Astrocyte (in vitro differentiated cells and primary cell): ENCODE measurements at regions not wholly inside any gene's neighbourhood (a gene's known extent, or its start where the extent isn't known, plus 50 kb on each side); places are given as distances from the start of the nearest gene placed in this dataset.

Experiments
- DNase-seq: peaks from one replicate; pipeline ENCODE4 v3.0.0-alpha.2; 2010; ENCODE audit warnings: low read depth
- FAIRE-seq: peaks from 2 replicates; lab custom pipeline; 2011; peaks lifted over from hg19 to GRCh38; lab: Jason Lieb, UNC
- H2AFZ ChIP-seq: 2 replicates; pipeline ENCODE4 v1.6.0; 2012; ENCODE audit warnings: low read depth, low read length, inconsistent platforms
- H3K27ac ChIP-seq: 2 replicates; pipeline ENCODE4 v1.5.1; 2011; ENCODE audit warnings: low read depth, low read length, inconsistent platforms
- H3K27me3 ChIP-seq: 2 replicates; pipeline ENCODE4 v1.6.0; 2011; ENCODE audit warnings: low read length, inconsistent platforms; ENCODE audit not compliant: insufficient read depth
- H3K36me3 ChIP-seq: 2 replicates; pipeline ENCODE4 v1.5.1; 2011; ENCODE audit warnings: low read length, inconsistent platforms; ENCODE audit not compliant: insufficient read depth
- H3K4me1 ChIP-seq: 2 replicates; pipeline ENCODE4 v1.5.1; 2011; ENCODE audit warnings: low read length, inconsistent platforms; ENCODE audit not compliant: insufficient read depth
- H3K4me2 ChIP-seq: 2 replicates; pipeline ENCODE4 v1.6.0; 2012; ENCODE audit warnings: low read length, inconsistent platforms
- H3K4me3 ChIP-seq: 2 replicates; pipeline ENCODE4 v1.5.1; 2011; ENCODE audit warnings: low read depth, mild to moderate bottlenecking, low read length, inconsistent platforms; ENCODE audit not compliant: insufficient read depth
- H3K79me2 ChIP-seq: 2 replicates; pipeline ENCODE4 v1.6.0; 2012; ENCODE audit warnings: mild to moderate bottlenecking, low read length, inconsistent platforms; ENCODE audit not compliant: insufficient read depth
- H3K9ac ChIP-seq: 2 replicates; pipeline ENCODE4 v1.6.0; 2012; ENCODE audit warnings: mild to moderate bottlenecking, low read length, inconsistent platforms
- H3K9me3 ChIP-seq: 2 replicates; pipeline ENCODE4 v1.5.1; 2012; ENCODE audit warnings: low read depth, mild to moderate bottlenecking, low read length, inconsistent platforms; ENCODE audit not compliant: insufficient read depth
- H4K20me1 ChIP-seq: 2 replicates; pipeline ENCODE4 v1.6.0; 2012; ENCODE audit warnings: low read length, inconsistent platforms; ENCODE audit not compliant: insufficient read depth
- H3K27ac Mint-ChIP-seq: one replicate; pipeline ENCODE4 v1.8.0; 2021; ENCODE audit warnings: mild to moderate bottlenecking, mixed read lengths; ENCODE audit not compliant: unreplicated experiment
- H3K27me3 Mint-ChIP-seq: one replicate; pipeline ENCODE4 v1.8.0; 2021; ENCODE audit warnings: low read depth, mixed read lengths; ENCODE audit not compliant: unreplicated experiment
- H3K36me3 Mint-ChIP-seq: one replicate; pipeline ENCODE4 v1.8.0; 2021; ENCODE audit warnings: low read depth, mixed read lengths; ENCODE audit not compliant: unreplicated experiment
- H3K4me1 Mint-ChIP-seq: one replicate; pipeline ENCODE4 v1.8.0; 2021; ENCODE audit warnings: low read depth, mixed read lengths; ENCODE audit not compliant: unreplicated experiment
- H3K4me3 Mint-ChIP-seq: one replicate; pipeline ENCODE4 v1.8.0; 2021; ENCODE audit warnings: mild to moderate bottlenecking, moderate library complexity, mixed read lengths; ENCODE audit not compliant: unreplicated experiment
- H3K9me3 Mint-ChIP-seq: one replicate; pipeline ENCODE4 v1.8.0; 2021; ENCODE audit warnings: mild to moderate bottlenecking, mixed read lengths; ENCODE audit not compliant: unreplicated experiment
- CTCF ChIP-seq: IDR thresholded peaks from 2 replicates; pipeline ENCODE4 v1.5.1; 2011; ENCODE audit warnings: low read depth, mild to moderate bottlenecking, inconsistent platforms, low read length, moderate library complexity; ENCODE audit not compliant: insufficient read depth
- EZH2 ChIP-seq: IDR thresholded peaks from 2 replicates; pipeline ENCODE4 v1.6.1; 2012; ENCODE audit warnings: mild to moderate bottlenecking, low read length, inconsistent platforms; ENCODE audit not compliant: insufficient read depth

DNA sequence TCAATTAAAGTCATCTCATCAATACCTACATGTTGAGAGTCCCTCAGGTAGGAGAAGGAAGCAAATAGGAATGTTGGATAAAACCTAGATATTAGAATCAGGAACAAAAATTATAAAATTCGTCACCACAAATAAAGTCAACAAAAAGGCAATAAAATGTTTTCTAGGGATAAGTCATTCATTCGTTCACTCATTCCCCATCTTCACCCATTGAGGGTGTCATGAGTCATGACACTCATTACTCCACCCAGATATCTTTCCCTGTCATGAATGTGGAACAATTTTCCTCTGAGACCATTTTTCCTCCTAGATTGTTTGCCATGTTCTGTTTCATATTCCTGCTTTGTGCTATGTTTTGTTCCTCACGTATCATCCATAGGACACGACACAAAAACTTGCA, 50.9 kb upstream of the OLIG3 start:
- H3K9ac ChIP-seq = no peak overlapping the region
- H3K79me2 ChIP-seq = no peaks in the 10 kb centered on the region
- peaks cover 2% of the 10 kb centered on the region for H3K27me3 Mint-ChIP-seq
- no peaks in the 10 kb centered on the region for H4K20me1 ChIP-seq
- TF ChIP-seq CTCF (no peak), EZH2 (no peak)
- H3K27ac ChIP-seq = no peak overlapping the region
- H3K4me2 ChIP-seq = no peak overlapping the region
- H3K4me1 ChIP-seq = no peaks in the 10 kb centered on the region
- H3K4me3 ChIP-seq = no peak overlapping the region
- H3K4me1 Mint-ChIP-seq = no peaks in the 10 kb centered on the region
- H3K9me3 Mint-ChIP-seq = peaks cover 2% of the 10 kb centered on the region
- no peaks in the 10 kb centered on the region for H3K36me3 Mint-ChIP-seq
- no peaks in the 10 kb centered on the region for H3K9me3 ChIP-seq
- no peak overlapping the region for H2AFZ ChIP-seq
- FAIRE-seq (no peak), DNase-seq (no peak)
- H3K36me3 ChIP-seq = no peaks in the 10 kb centered on the region
- H3K27ac Mint-ChIP-seq = no peak overlapping the region
- no peak overlapping the region for H3K4me3 Mint-ChIP-seq
- H3K27me3 ChIP-seq = peaks cover 4% of the 10 kb centered on the region

DNA sequence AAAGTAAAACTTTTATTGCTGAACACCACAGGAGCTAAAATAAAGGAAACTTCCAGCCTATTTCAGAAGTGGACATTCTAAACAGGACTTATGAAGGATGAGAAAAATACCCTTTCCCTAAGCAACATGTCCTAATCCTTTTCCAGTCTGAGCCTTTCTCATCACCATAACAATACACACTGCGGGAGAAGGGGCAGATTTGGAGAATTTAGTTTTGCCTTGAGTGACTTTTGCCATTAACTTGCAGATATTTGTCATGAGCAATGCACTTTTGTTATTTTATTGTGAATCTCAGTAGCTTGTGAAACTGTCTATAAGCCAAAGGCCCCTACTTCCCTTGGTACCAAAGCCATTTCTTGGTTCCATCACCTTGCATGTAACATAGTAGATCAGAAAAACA, 53.0 kb upstream of the OLIG3 start:
- no peaks in the 10 kb centered on the region for H3K9me3 Mint-ChIP-seq
- Histone ChIP-seq H3K27me3 (peaks cover 4% of the 10 kb centered on the region), H2AFZ (no peak overlapping the region), H3K27ac (no peak overlapping the region), H3K4me2 (no peak overlapping the region), H3K4me3 (no peak overlapping the region), H4K20me1 (no peaks in the 10 kb centered on the region), H3K36me3 (no peaks in the 10 kb centered on the region), H3K9me3 (no peaks in the 10 kb centered on the region), H3K79me2 (no peaks in the 10 kb centered on the region), H3K4me1 (no peaks in the 10 kb centered on the region), H3K9ac (no peak overlapping the region)
- no peaks in the 10 kb centered on the region for H3K4me1 Mint-ChIP-seq
- H3K27me3 Mint-ChIP-seq = peaks cover 2% of the 10 kb centered on the region
- H3K4me3 Mint-ChIP-seq = no peak overlapping the region
- FAIRE-seq (no peak), DNase-seq (no peak)
- H3K36me3 Mint-ChIP-seq = no peaks in the 10 kb centered on the region
- TF ChIP-seq EZH2 (no peak), CTCF (no peak)
- H3K27ac Mint-ChIP-seq = no peak overlapping the region

DNA sequence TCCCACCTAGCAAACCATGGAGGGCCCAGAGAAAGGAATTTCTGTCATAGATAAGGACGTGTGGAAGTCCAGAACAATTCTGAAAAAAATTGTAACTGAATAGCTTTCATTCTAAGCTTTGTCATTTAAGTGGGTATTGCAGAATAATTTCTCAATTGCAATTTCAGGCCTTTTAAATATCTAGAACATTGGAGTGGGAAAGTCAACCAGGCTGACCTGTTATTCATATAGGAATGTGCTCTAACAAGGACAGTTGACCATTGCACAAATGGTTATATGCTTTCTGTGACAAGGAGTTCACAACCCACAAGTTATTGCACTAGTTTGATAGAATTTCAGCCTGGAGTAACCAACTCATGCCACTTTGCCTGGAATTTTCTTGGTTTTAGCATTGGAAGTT, 53.4 kb upstream of the OLIG3 start:
- Mint-ChIP-seq H3K9me3 (no peaks in the 10 kb centered on the region), H3K27ac (no peak overlapping the region), H3K27me3 (peaks cover 2% of the 10 kb centered on the region), H3K4me3 (no peak overlapping the region), H3K4me1 (no peaks in the 10 kb centered on the region), H3K36me3 (no peaks in the 10 kb centered on the region)
- no peak for FAIRE-seq
- Histone ChIP-seq H3K27me3 (peaks cover 4% of the 10 kb centered on the region), H3K27ac (no peak overlapping the region), H3K9me3 (no peaks in the 10 kb centered on the region), H3K9ac (no peak overlapping the region), H4K20me1 (no peaks in the 10 kb centered on the region), H2AFZ (no peak overlapping the region), H3K4me3 (no peak overlapping the region), H3K36me3 (no peaks in the 10 kb centered on the region), H3K4me2 (no peak overlapping the region), H3K4me1 (no peaks in the 10 kb centered on the region), H3K79me2 (no peaks in the 10 kb centered on the region)
- TF ChIP-seq EZH2 (no peak), CTCF (no peak)
- DNase-seq = no peak
